ENCODE measurements at regions not wholly inside any gene's neighbourhood (a gene's known extent, or its start where the extent isn't known, plus 50 kb on each side); places are given as distances from the start of the nearest gene placed in this dataset.

DNA sequence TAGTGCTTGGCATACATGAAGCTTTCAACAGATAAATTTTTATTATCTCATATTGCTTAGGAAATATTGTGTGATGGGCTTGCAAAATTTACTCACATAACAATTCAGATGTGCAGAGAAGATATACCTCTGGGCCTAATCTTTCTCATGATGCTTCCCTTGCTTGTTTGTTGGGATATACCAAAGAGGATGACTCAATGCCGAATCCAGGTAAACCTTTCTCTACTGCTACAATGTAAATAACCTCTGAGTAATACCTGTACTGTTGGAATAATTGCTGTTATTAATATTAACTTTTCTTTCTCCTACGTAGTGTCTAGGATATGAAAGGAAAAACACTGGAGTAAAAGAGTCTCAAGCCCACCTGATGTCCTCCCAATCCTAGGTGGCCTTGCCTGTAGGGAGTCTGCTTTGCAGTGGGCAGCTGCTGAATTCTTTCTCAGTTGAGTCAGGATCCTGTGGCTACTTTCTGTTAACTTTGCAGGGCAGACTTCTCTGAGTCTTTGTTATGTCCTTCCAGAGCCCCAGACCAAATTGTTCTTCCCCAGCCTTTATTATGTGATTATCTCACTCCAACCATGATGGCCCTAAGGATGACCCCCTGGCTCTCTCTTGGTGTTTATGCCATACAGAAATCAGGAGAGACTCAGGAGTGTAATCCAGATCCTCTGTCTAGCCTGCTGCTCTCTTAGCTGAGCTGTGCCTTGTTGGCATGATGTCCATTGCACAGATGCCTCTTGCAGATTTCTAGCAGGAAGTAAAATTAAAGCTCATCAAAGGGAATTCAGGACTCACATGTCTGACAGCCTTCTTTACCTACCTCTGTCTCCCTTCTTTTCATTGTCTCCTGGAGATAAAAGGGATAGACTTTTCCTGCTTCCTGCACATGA lies 208.1 kb downstream of the SNX18 start:
- DNase-seq (peak; percentile 49), ATAC-seq (peak; percentile 38)
- TF ChIP-seq EZH2phosphoT487 (IDR thresholded peaks at IDR 0.05; ENCODE audit: borderline replicate concordance, low read length): no peak
- TF ChIP-seq, protein P1, sequence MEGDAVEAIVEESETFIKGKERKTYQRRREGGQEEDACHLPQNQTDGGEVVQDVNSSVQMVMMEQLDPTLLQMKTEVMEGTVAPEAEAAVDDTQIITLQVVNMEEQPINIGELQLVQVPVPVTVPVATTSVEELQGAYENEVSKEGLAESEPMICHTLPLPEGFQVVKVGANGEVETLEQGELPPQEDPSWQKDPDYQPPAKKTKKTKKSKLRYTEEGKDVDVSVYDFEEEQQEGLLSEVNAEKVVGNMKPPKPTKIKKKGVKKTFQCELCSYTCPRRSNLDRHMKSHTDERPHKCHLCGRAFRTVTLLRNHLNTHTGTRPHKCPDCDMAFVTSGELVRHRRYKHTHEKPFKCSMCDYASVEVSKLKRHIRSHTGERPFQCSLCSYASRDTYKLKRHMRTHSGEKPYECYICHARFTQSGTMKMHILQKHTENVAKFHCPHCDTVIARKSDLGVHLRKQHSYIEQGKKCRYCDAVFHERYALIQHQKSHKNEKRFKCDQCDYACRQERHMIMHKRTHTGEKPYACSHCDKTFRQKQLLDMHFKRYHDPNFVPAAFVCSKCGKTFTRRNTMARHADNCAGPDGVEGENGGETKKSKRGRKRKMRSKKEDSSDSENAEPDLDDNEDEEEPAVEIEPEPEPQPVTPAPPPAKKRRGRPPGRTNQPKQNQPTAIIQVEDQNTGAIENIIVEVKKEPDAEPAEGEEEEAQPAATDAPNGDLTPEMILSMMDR (conservative IDR thresholded peaks at IDR 0.05; ENCODE audit: low read depth, low read length): no peak
- no peak for TF ChIP-seq EZH2 (IDR thresholded peaks at IDR 0.05; ENCODE audit: low read length, unreplicated experiment)
- intact Hi-C loops (cut with micrococcal nuclease): no loop called here
- peak overlapping the region; percentile 33; the same call in 1 of the 2 replicates for H3K4me2 ChIP-seq (ENCODE audit: low read length)
- no peaks in the 10 kb centered on the region for H3F3A ChIP-seq (ENCODE audit: low read length, unreplicated experiment)
- ChIA-PET POLR2A (ENCODE audit: unreplicated experiment) (no interaction called here), CTCF (no interaction called here)
- H4K20me1 ChIP-seq (ENCODE audit: low read length): no peaks in the 10 kb centered on the region
- H3K4me1 ChIP-seq (ENCODE audit: insufficient read depth, low read length): peaks cover 7% of the 10 kb centered on the region; the same call in 1 of the 2 replicates
- no peaks in the 10 kb centered on the region for H3K9me2 ChIP-seq (replicated peaks; ENCODE audit: low read length)
- H3K9me3 ChIP-seq (ENCODE audit: low read length): no peaks in the 10 kb centered on the region
- H2AFZ ChIP-seq (ENCODE audit: low read length): no peak overlapping the region
- no peak overlapping the region for H3K9ac ChIP-seq (ENCODE audit: low read length)
- no peaks in the 10 kb centered on the region for H3K36me3 ChIP-seq (ENCODE audit: low read depth, low read length)
- no peaks in the 10 kb centered on the region for H3K79me2 ChIP-seq (ENCODE audit: low read length)
- no TSS peak for BruUV-seq (replicated peaks)
- H3K4me3 ChIP-seq (ENCODE audit: low read length): no peak overlapping the region
- H3K27ac ChIP-seq (ENCODE audit: low read length): no peak overlapping the region
- no peaks in the 10 kb centered on the region for H3K27me3 ChIP-seq (ENCODE audit: low read length)

DNA sequence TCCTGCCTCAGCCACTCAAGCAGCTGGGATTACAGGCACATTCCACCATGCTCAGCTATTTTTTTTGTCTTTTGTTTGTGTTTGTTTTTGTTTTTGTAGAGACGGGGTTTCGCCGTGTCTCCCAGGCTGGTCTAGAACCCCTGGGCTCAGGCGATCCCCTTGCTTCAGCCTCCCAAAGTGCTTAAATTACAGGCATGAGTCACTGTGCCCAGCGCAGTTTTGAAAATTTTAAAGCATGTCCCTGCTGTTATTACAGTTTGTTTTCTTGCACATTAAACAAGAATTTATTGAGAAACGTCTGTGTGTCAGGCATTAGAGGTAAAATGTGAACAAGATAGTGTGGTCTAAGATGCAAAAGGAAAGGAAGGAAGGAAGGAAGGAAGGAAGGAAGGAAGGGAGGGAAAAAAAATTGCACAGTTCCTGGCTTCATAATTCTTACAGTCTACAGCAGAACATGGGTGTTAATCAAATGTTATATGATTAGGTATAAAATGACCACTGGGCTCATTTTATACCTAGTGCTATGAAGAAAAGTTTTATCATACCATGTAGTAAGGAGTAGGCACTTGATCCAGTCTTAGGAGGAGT lies 205.4 kb downstream of the SNX18 start:
- BruUV-seq (replicated peaks): no TSS peak
- no peak overlapping the region for H3K4me3 ChIP-seq (ENCODE audit: low read length)
- peak; percentile 12 for DNase-seq

More for the DNA sequence above, 205.4 kb downstream of the SNX18 start:
- Histone ChIP-seq H4K20me1 (ENCODE audit: low read length) (no peaks in the 10 kb centered on the region), H3K9me3 (ENCODE audit: low read length) (no peaks in the 10 kb centered on the region), H3K36me3 (ENCODE audit: low read depth, low read length) (no peaks in the 10 kb centered on the region), H3K27ac (ENCODE audit: low read length) (no peak overlapping the region), H3F3A (ENCODE audit: low read length, unreplicated experiment) (no peaks in the 10 kb centered on the region), H3K9ac (ENCODE audit: low read length) (no peak overlapping the region), H3K9me2 (replicated peaks; ENCODE audit: low read length) (no peaks in the 10 kb centered on the region), H3K4me2 (ENCODE audit: low read length) (no peak overlapping the region), H3K79me2 (ENCODE audit: low read length) (no peaks in the 10 kb centered on the region), H2AFZ (ENCODE audit: low read length) (no peak overlapping the region), H3K27me3 (ENCODE audit: low read length) (no peaks in the 10 kb centered on the region), H3K4me1 (ENCODE audit: insufficient read depth, low read length) (peaks cover 7% of the 10 kb centered on the region; the same call in 1 of the 2 replicates)
- intact Hi-C loops (cut with micrococcal nuclease): no loop called here
- no peak for ATAC-seq
- TF ChIP-seq EZH2phosphoT487 (IDR thresholded peaks at IDR 0.05; ENCODE audit: borderline replicate concordance, low read length) (no peak), EZH2 (IDR thresholded peaks at IDR 0.05; ENCODE audit: low read length, unreplicated experiment) (no peak)
- TF ChIP-seq, protein P1 (conservative IDR thresholded peaks at IDR 0.05; ENCODE audit: low read depth, low read length): no peak
- CTCF ChIA-PET: no interaction called here
- POLR2A ChIA-PET (ENCODE audit: unreplicated experiment): no interaction called here
